IMR-90 (cell line): ENCODE measurements at regions not wholly inside any gene's neighbourhood (a gene's known extent, or its start where the extent isn't known, plus 50 kb on each side); places are given as distances from the start of the nearest gene placed in this dataset.

Source experiments
- BHLHE40 ChIP-seq: fragments of 150-350 bp; IDR thresholded peaks from 2 replicates; pipeline ENCODE4 v1.6.1; 2016; ENCODE audit warnings: mild to moderate bottlenecking, low read depth, low read length
- CEBPB ChIP-seq: IDR thresholded peaks from 2 replicates; pipeline ENCODE4 v1.6.1; 2012; ENCODE audit warnings: low read depth, low read length, improper control_type of control experiment
- CHD1 ChIP-seq: IDR thresholded peaks from 2 replicates; pipeline ENCODE4 v1.6.1; 2012; ENCODE audit warnings: low read depth, low read length, improper control_type of control experiment
- FOS ChIP-seq: fragments of 150-350 bp; IDR thresholded peaks from 2 replicates; pipeline ENCODE4 v1.6.1; 2016; ENCODE audit warnings: low read depth, low read length
- MAFK ChIP-seq: IDR thresholded peaks from 2 replicates; pipeline ENCODE4 v1.6.1; 2012; ENCODE audit warnings: low read depth, low read length, improper control_type of control experiment
- MAZ ChIP-seq: IDR thresholded peaks from 2 replicates; pipeline ENCODE4 v1.6.1; 2012; ENCODE audit warnings: low read depth, mild to moderate bottlenecking, low read length, improper control_type of control experiment, moderate library complexity, borderline replicate concordance
- MXI1 ChIP-seq: IDR thresholded peaks from 2 replicates; pipeline ENCODE4 v1.6.1; 2012; ENCODE audit warnings: low read depth, mild to moderate bottlenecking, low read length, moderate library complexity, borderline replicate concordance
- POLR2A ChIP-seq: IDR thresholded peaks from 2 replicates; pipeline ENCODE4 v1.6.1; 2012; ENCODE audit warnings: mild to moderate bottlenecking, low read depth, low read length
- SMC3 ChIP-seq: fragments of 150-350 bp; IDR thresholded peaks from 2 replicates; pipeline ENCODE4 v1.6.1; 2016; ENCODE audit warnings: low read depth, mild to moderate bottlenecking, antibody characterized with exemption, low read length, moderate library complexity
- TF ChIP-seq, protein P1 (sequence below): conservative IDR thresholded peaks from 2 replicates; pipeline ENCODE4 v1.5.1; 2012; ENCODE audit warnings: mild to moderate bottlenecking, low read depth, low read length, improper control_type of control experiment
- TF ChIP-seq, protein P2 (sequence below): fragments of 150-350 bp; IDR thresholded peaks from 2 replicates; pipeline ENCODE4 v1.6.1; 2016; ENCODE audit warnings: low read depth, mild to moderate bottlenecking, low read length, moderate library complexity, borderline replicate concordance

DNA sequence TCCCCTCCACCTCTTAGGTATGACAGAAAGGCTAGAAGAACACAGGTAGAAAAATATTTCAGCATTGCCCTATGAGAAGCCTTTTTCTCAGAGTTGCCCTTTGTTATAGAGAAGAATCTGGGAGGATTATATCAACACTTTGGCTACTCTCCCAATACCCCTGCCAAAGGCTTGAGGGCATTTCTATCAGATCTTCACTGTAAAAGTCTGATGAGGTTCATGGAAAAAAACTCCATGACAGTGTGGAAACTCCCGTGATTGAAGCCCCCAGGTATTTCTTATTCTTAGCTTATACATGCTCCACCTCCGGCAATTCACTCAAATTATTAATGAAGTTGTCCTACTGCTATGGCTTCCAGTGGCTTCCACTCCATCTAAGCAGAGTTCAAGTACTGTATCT is 753.6 kb downstream of the CENPC start:
- TF ChIP-seq MAFK (no peak), MAZ (no peak), CHD1 (no peak), MXI1 (no peak), BHLHE40 (no peak), SMC3 (no peak), FOS (no peak), POLR2A (no peak), CEBPB (no peak)
- TF ChIP-seq, protein P1, sequence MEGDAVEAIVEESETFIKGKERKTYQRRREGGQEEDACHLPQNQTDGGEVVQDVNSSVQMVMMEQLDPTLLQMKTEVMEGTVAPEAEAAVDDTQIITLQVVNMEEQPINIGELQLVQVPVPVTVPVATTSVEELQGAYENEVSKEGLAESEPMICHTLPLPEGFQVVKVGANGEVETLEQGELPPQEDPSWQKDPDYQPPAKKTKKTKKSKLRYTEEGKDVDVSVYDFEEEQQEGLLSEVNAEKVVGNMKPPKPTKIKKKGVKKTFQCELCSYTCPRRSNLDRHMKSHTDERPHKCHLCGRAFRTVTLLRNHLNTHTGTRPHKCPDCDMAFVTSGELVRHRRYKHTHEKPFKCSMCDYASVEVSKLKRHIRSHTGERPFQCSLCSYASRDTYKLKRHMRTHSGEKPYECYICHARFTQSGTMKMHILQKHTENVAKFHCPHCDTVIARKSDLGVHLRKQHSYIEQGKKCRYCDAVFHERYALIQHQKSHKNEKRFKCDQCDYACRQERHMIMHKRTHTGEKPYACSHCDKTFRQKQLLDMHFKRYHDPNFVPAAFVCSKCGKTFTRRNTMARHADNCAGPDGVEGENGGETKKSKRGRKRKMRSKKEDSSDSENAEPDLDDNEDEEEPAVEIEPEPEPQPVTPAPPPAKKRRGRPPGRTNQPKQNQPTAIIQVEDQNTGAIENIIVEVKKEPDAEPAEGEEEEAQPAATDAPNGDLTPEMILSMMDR: no peak
- TF ChIP-seq, protein P2, sequence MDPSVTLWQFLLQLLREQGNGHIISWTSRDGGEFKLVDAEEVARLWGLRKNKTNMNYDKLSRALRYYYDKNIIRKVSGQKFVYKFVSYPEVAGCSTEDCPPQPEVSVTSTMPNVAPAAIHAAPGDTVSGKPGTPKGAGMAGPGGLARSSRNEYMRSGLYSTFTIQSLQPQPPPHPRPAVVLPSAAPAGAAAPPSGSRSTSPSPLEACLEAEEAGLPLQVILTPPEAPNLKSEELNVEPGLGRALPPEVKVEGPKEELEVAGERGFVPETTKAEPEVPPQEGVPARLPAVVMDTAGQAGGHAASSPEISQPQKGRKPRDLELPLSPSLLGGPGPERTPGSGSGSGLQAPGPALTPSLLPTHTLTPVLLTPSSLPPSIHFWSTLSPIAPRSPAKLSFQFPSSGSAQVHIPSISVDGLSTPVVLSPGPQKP: no peak
